Central memory CD8-positive, alpha-beta T cell (primary cell): ENCODE measurements at regions not wholly inside any gene's neighbourhood (a gene's known extent, or its start where the extent isn't known, plus 50 kb on each side); places are given as distances from the start of the nearest gene placed in this dataset.

Source experiments
- ATAC-seq: fragments of 150-1000 bp; cut with Tn5 transposase; replicated peaks from 2 replicates; pipeline ENCODE4 v1.10.0; 2022; ENCODE audit warnings: mild to moderate bottlenecking, moderate FRiP score, moderate number of reproducible peaks; ENCODE audit not compliant: poor library complexity, severe bottlenecking; ENCODE audit errors: extremely low read depth
- DNase-seq, 2 donors: peaks; one replicate each; pipeline ENCODE4 v3.0.0; 2021; ENCODE audit warnings: low spot score in 2 of 2
- H3K27ac Mint-ChIP-seq: one replicate; pipeline ENCODE4 v1.8.0; 2022; ENCODE audit warnings: low read depth, mild to moderate bottlenecking, moderate library complexity, mixed read lengths
- H3K27me3 Mint-ChIP-seq: one replicate; pipeline ENCODE4 v1.8.0; 2022; ENCODE audit warnings: mixed read lengths
- H3K36me3 Mint-ChIP-seq: one replicate; pipeline ENCODE4 v1.8.0; 2022; ENCODE audit warnings: mild to moderate bottlenecking, moderate library complexity, mixed read lengths; ENCODE audit not compliant: insufficient read depth
- H3K4me1 Mint-ChIP-seq: one replicate; pipeline ENCODE4 v1.8.0; 2022; ENCODE audit warnings: mixed read lengths
- H3K4me3 Mint-ChIP-seq: one replicate; pipeline ENCODE4 v1.8.0; 2022; ENCODE audit warnings: mild to moderate bottlenecking, moderate library complexity, mixed read lengths
- H3K9me3 Mint-ChIP-seq: one replicate; pipeline ENCODE4 v1.8.0; 2022; ENCODE audit warnings: mixed read lengths

GRCh38 chr2:100202567-100202966, 60.2 kb upstream of the AFF3 start:
- Mint-ChIP-seq H3K27me3 (no peaks in the 10 kb centered on the region), H3K27ac (no peak overlapping the region), H3K9me3 (no peaks in the 10 kb centered on the region), H3K4me3 (no peak overlapping the region), H3K4me1 (no peaks in the 10 kb centered on the region), H3K36me3 (no peaks in the 10 kb centered on the region)
- no peak for ATAC-seq
- DNase-seq = no peak

- DNase-seq (no peak), ATAC-seq (no peak)
- no peaks in the 10 kb centered on the region for H3K27me3 Mint-ChIP-seq
- no peaks in the 10 kb centered on the region for H3K36me3 Mint-ChIP-seq
- H3K27ac Mint-ChIP-seq = no peak overlapping the region
- no peaks in the 10 kb centered on the region for H3K9me3 Mint-ChIP-seq
- no peak overlapping the region for H3K4me3 Mint-ChIP-seq
- H3K4me1 Mint-ChIP-seq = no peaks in the 10 kb centered on the region
Measured at GRCh38 chr2:100200985-100201384, 58.6 kb upstream of the AFF3 start.

GRCh38 chr2:100199421-100199820, 57.0 kb upstream of the AFF3 start:
- H3K27me3 Mint-ChIP-seq = no peaks in the 10 kb centered on the region
- DNase-seq = no peak
- H3K9me3 Mint-ChIP-seq = no peaks in the 10 kb centered on the region
- no peak for ATAC-seq
- H3K27ac Mint-ChIP-seq = no peak overlapping the region
- no peaks in the 10 kb centered on the region for H3K4me1 Mint-ChIP-seq
- no peak overlapping the region for H3K4me3 Mint-ChIP-seq
- no peaks in the 10 kb centered on the region for H3K36me3 Mint-ChIP-seq

GRCh38 chr2:100198461-100199230, 56.3 kb upstream of the AFF3 start:
- H3K27ac Mint-ChIP-seq = no peak overlapping the region
- no peaks in the 10 kb centered on the region for H3K4me1 Mint-ChIP-seq
- peaks cover 6% of the 10 kb centered on the region for H3K27me3 Mint-ChIP-seq
- H3K9me3 Mint-ChIP-seq = no peaks in the 10 kb centered on the region
- ATAC-seq = no peak
- H3K36me3 Mint-ChIP-seq = no peaks in the 10 kb centered on the region
- DNase-seq = no peak
- no peak overlapping the region for H3K4me3 Mint-ChIP-seq

- H3K9me3 Mint-ChIP-seq = no peaks in the 10 kb centered on the region
- no peaks in the 10 kb centered on the region for H3K4me1 Mint-ChIP-seq
- no peak overlapping the region for H3K27ac Mint-ChIP-seq
- no peaks in the 10 kb centered on the region for H3K36me3 Mint-ChIP-seq
- H3K4me3 Mint-ChIP-seq = no peak overlapping the region
- H3K27me3 Mint-ChIP-seq = peaks cover 15% of the 10 kb centered on the region
- ATAC-seq = no peak
- no peak for DNase-seq
Measured at GRCh38 chr2:100197631-100198153, 55.3 kb upstream of the AFF3 start.

GRCh38 chr2:100196786-100197494, 54.5 kb upstream of the AFF3 start:
- H3K9me3 Mint-ChIP-seq = no peaks in the 10 kb centered on the region

GRCh38 chr2:100195942-100196341, 53.6 kb upstream of the AFF3 start:
- H3K4me3 Mint-ChIP-seq = no peak overlapping the region
- H3K36me3 Mint-ChIP-seq = no peaks in the 10 kb centered on the region
- H3K27me3 Mint-ChIP-seq = peaks cover 32% of the 10 kb centered on the region
- DNase-seq (no peak), ATAC-seq (no peak)
- no peaks in the 10 kb centered on the region for H3K4me1 Mint-ChIP-seq
- H3K27ac Mint-ChIP-seq = no peak overlapping the region
- no peaks in the 10 kb centered on the region for H3K9me3 Mint-ChIP-seq

More at GRCh38 chr2:100196786-100197494, 54.5 kb upstream of the AFF3 start:
- Mint-ChIP-seq H3K36me3 (no peaks in the 10 kb centered on the region), H3K27me3 (peaks cover 23% of the 10 kb centered on the region), H3K27ac (no peak overlapping the region), H3K4me1 (no peaks in the 10 kb centered on the region), H3K4me3 (no peak overlapping the region)
- ATAC-seq = no peak
- no peak for DNase-seq

- no peak overlapping the region for H3K4me3 Mint-ChIP-seq
- DNase-seq (no peak), ATAC-seq (no peak)
- H3K4me1 Mint-ChIP-seq = no peaks in the 10 kb centered on the region
- H3K9me3 Mint-ChIP-seq = no peaks in the 10 kb centered on the region
- H3K36me3 Mint-ChIP-seq = no peaks in the 10 kb centered on the region
- H3K27me3 Mint-ChIP-seq = peaks cover 36% of the 10 kb centered on the region
- no peak overlapping the region for H3K27ac Mint-ChIP-seq
Measured at GRCh38 chr2:100194951-100195350, 52.6 kb upstream of the AFF3 start.

- Mint-ChIP-seq H3K4me3 (no peak overlapping the region), H3K4me1 (no peaks in the 10 kb centered on the region), H3K9me3 (no peaks in the 10 kb centered on the region), H3K36me3 (no peaks in the 10 kb centered on the region), H3K27me3 (peaks cover 51% of the 10 kb centered on the region), H3K27ac (no peak overlapping the region)
- ATAC-seq (no peak), DNase-seq (no peak)
Measured at GRCh38 chr2:100193291-100193710, 50.9 kb upstream of the AFF3 start.

GRCh38 chr2:100192825-100193224, 50.4 kb upstream of the AFF3 start:
- Mint-ChIP-seq H3K27me3 (peaks cover 51% of the 10 kb centered on the region), H3K4me1 (no peaks in the 10 kb centered on the region), H3K4me3 (no peak overlapping the region), H3K36me3 (no peaks in the 10 kb centered on the region), H3K27ac (no peak overlapping the region), H3K9me3 (no peaks in the 10 kb centered on the region)
- DNase-seq (no peak), ATAC-seq (no peak)

- Mint-ChIP-seq H3K9me3 (no peaks in the 10 kb centered on the region), H3K4me3 (no peak overlapping the region), H3K4me1 (no peaks in the 10 kb centered on the region), H3K27me3 (peaks cover 51% of the 10 kb centered on the region), H3K27ac (no peak overlapping the region), H3K36me3 (no peaks in the 10 kb centered on the region)
- DNase-seq (no peak), ATAC-seq (no peak)
Measured at GRCh38 chr2:100192300-100192699, 49.9 kb upstream of the AFF3 start.
